DMS53 treated with DMSO at 0.1 percent for 48 hours (cell line): ENCODE measurements at regions not wholly inside any gene's neighbourhood (a gene's known extent, or its start where the extent isn't known, plus 50 kb on each side); places are given as distances from the start of the nearest gene placed in this dataset.

ENCODE experiments used
- DNase-seq: peaks from one replicate; lab custom pipeline; 2025; ENCODE audit not compliant: unreplicated experiment; lab: John Stamatoyannopoulos, UW

- DNase-seq: no peak
Measured at GRCh38 chr11:98564881-98565280, 455.9 kb upstream of the CNTN5 start.

- DNase-seq: no peak
Measured at GRCh38 chr11:98565311-98565710, 455.4 kb upstream of the CNTN5 start.

GRCh38 chr11:98566978-98567377 lies 453.8 kb upstream of the CNTN5 start:
- DNase-seq: no peak

- DNase-seq: no peak
Measured at GRCh38 chr11:98568013-98568412, 452.7 kb upstream of the CNTN5 start.

- no peak for DNase-seq
Measured at GRCh38 chr11:98572941-98573340, 447.8 kb upstream of the CNTN5 start.

DNA sequence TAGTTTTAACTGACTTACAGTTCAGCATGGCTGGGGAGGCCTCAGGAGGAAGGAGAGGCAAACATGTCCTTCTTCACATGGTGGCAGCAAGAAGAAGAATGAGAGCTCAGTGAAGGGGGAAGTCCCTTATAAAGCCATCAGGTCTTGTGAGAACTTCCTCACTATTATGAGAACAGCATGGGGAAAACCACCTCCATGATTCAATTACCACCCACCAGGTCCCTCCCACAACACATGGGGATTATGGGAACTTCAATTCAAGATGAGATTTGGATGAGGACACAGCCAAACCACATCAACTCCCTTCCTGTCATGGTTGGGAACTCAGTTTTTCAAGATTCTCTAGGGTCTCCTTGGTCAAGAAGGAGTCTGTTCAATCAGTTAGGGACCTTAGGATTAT lies 432.9 kb upstream of the CNTN5 start:
- DNase-seq: no peak

- DNase-seq: no peak
Measured at GRCh38 chr11:98589967-98590366, 430.8 kb upstream of the CNTN5 start.

- no peak for DNase-seq
Measured at GRCh38 chr11:98600103-98600502, 420.6 kb upstream of the CNTN5 start.

DNA sequence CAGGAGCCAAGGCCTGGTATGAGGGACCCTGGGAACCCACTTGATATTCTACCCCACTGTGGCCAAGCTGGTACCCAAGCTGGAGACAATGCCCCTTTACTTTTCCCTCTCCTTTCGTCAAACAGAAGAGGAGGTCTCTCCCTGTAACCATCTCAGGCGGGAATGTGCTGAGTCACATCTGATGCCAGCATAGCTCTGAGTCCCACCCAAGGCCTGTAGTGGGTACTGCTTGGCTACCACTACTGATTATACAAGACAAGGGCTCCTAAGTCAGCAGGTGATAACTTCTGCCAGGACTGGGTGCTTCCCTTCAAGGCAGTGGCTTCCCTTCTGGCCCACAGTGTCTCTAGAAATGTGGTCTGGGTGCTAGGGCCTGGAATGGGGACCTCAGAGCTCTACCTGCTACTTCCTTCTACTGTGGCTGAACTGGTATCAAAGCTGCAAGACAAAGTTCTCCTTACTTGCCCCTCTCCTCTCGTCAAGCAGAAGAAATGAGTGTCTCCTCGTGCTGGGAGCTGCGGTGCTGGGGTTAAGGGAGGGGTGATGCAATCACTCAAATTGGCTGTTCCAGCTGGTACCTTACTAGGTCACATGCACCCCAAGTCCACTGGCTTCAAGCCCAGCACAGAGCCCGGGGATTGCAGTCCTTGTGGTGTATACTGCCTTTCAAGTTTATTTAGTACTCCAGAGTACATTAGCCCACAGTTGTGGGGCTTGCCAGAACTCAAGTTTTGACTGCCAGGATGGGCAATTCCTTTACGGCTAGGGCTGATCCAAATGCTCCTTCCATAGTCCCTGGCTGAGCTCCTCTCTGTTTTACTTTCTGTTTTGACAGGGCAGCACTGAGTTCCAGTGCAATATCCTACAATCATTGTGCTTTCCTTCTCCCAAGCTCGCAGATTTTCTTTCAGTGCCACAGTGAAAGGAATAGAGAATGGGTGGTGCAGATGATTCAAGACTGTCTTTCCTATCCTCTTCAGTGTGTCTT lies 419.7 kb upstream of the CNTN5 start:
- no peak for DNase-seq

GRCh38 chr11:98616098-98616655 lies 404.6 kb upstream of the CNTN5 start:
- DNase-seq: no peak

DNA sequence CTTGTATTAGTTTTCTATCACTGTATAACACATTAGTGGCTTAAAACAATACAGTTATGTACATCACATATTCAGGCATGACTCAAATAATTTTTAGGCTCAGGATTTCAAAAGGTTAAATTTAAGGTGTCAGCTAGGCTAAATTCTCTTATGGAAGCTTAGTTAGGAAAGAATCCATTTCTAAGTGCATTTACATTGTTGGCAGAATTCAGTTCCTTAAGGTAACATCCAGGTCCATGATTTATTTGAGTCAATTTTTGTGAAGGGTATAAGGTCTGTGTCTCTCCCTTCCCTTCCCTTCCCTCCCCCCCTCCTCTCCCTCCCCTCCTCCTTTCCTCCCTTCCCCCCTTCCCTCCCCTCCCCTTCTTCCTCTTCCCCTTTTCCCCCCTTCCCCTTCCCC lies 399.0 kb upstream of the CNTN5 start:
- DNase-seq: no peak

DNA sequence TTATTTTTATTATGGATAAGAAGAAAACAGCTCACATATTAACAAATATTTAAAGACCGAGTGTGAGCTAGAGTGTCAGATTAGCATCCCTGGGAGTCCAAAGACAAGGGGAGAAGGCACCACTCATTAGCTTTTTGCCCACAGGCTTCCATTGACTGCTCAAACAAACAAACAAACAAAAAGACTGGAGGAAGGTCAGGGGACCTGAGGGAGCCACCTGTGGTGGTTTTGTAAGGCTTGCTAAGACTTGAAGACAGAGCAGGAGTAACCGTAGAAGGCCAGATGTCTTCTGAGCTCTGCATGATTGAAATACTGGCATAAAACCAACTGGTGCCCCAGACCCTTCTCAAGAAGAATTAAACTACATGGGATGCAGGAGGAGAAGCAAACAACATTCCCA lies 395.2 kb upstream of the CNTN5 start:
- no peak for DNase-seq

DNA sequence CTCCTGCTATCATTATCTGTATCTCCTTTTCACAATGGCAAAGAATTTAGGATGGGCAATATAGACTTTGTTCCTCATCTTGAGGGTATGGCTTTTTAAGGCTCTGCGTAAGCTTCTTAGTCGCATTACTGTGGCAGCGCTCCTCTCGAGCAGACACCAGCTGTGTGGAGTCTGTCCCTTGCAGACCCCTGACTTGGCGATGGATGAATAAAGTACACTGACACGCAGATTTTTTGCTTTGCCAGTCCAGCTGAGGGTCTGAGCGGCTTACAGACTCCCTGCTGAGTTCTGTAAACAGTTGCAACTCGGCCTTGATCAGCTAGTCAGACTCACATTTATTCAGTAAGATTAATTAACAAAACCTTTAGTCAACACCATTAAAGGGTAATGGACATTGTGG lies 390.0 kb upstream of the CNTN5 start:
- no peak for DNase-seq

- no peak for DNase-seq
Measured at GRCh38 chr11:98657711-98658110, 363.0 kb upstream of the CNTN5 start.

DNA sequence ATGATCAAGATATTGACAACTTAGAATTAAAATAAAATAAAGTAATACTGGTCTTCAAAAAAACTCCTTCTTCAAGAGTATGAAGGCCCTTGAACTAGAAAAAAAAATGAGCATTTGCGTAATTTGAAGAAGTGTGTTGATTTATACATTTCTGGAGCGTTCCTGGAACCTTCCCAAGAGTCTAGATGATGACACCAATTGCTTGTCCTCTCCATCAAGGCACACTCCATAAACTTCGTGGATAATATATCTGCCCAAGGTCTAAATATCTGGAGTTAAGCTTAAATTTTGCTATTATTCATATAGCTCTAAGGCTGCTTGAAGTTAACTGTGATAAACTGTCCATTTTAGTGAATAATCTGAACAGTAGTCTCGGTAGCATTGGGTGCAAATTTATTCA lies 361.3 kb upstream of the CNTN5 start:
- DNase-seq: no peak

DNA sequence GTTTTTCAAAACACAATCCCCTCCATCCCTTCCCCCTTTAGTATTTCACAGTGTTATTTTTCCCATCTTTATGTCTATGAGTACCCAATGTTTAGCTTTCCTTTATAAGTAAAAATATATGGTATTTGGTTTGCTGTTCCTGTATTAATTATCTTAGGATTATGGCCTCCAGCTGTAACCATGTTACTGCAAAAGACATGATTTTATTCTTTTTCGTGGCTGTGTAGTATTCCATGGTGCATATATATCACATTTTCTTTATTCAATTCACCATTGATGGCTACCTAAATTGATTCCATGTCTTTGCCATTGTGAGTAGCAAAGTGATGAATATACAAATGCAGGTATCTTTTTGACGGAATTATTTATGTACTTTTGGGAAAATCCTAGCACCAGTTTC lies 346.4 kb upstream of the CNTN5 start:
- DNase-seq: no peak

DNA sequence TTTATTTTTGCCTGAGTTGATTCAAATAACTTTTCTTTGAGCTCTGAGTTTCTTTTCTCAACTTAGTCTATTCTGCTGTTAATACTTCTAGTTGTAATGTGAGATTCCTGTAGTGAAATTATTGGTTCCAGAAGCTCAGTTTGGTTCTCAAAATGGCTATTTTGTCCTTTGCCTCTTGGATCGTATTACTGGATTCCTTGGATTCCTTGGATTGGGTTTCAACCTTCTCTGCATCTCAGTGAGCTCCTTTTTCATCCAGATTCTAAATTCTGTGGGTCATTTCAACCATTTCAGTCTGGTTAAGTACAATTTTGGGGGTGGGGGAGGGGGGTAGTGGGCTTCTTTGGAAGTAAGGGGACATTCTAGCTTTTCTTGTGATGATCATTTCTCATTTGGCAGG lies 341.1 kb upstream of the CNTN5 start:
- DNase-seq: no peak

DNA sequence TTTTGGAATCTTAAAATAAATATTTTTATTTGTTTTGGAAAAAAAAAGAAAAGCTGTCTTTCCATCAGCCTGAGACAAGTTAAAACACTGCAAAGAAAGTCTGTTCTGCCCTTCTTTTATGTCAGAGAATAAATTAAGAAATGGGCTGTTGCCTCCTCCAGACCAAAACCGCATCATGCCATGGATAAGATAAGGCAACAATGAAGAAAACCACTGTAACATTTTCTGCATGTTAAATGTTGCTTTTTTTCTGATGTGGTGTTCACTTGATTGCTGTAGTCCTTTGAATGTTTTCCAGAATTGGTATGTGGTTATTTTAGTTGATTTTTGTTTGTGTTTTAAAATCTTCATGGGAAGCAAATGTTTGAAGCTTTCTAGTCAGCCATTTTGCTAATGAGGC lies 319.2 kb upstream of the CNTN5 start:
- no peak for DNase-seq

GRCh38 chr11:98703779-98704556 lies 316.8 kb upstream of the CNTN5 start:
- DNase-seq: no peak

DNA sequence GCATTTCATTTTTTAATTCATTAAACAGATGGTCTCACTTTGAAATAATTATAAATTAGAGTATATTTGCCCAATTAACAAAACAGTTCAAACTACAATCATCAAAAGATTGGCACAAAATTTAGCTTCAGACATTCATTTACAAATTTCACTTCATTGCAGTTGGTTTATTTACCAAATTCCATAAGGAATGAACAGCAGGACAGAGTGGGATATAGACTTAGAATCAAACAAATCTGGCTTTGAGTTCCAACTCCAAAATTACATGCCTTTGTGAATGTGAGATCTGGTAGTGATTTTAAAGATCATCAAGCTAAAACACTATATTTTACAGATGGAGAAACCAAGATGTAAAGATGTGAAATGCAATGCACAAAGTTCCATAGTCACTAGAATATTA lies 310.7 kb upstream of the CNTN5 start:
- DNase-seq: no peak

GRCh38 chr11:98710986-98711385 lies 309.8 kb upstream of the CNTN5 start:
- DNase-seq: no peak

GRCh38 chr11:98720951-98721350 lies 299.8 kb upstream of the CNTN5 start:
- no peak for DNase-seq
